Common myeloid progenitor, CD34-positive (primary cell): ENCODE measurements at regions not wholly inside any gene's neighbourhood (a gene's known extent, or its start where the extent isn't known, plus 50 kb on each side); places are given as distances from the start of the nearest gene placed in this dataset.
"Not testable (repeated sequence)": the region's sequence is repeated elsewhere in the genome, so short reads cannot be mapped to it uniquely, and the experiment has no call there.

ENCODE experiments used
- CTCF ChIA-PET: fragments of 350-600 bp; sonication (Branson Sonifier 250); formaldehyde crosslinking; loops from one replicate; lab custom pipeline; 2021; ENCODE audit warnings: antibody characterized with exemption; lab: Charles Lee
- POLR2A ChIA-PET: fragments of 350-600 bp; sonication (Branson Sonifier 250); formaldehyde crosslinking; loops from one replicate; lab custom pipeline; 2021; ENCODE audit warnings: antibody characterized with exemption; lab: Charles Lee
- DNase-seq, 3 donors: peaks; one replicate each; pipeline versions ENCODE4 v3.0.0 to v3.0.0-alpha.2; 2013
- H3K27ac ChIP-seq, 2 experiments: 1 replicate in 1 of 2; 2 replicates in 1 of 2; pipeline ENCODE4 v1.7.0; 2013; ENCODE audit warnings: inconsistent platforms in 2 of 2, low read length in 2 of 2, mild to moderate bottlenecking in 2 of 2, low read depth in 1 of 2, moderate library complexity in 1 of 2; ENCODE audit not compliant: severe bottlenecking in 2 of 2, insufficient read depth in 1 of 2, poor library complexity in 1 of 2
- H3K27me3 ChIP-seq, 5 experiments: replicated peaks in 2 of 5; 1 replicate in 3 of 5; 2 replicates in 2 of 5; pipeline versions ENCODE4 v1.6.1 to v1.7.0; 2013; ENCODE audit warnings: low read length in 4 of 5, mild to moderate bottlenecking in 2 of 5, moderate library complexity in 2 of 5, inconsistent platforms in 1 of 5; ENCODE audit not compliant: insufficient read depth in 5 of 5, control insufficient read depth in 4 of 5
- H3K36me3 ChIP-seq, 4 experiments: 1 replicate in 2 of 4; 2 replicates in 2 of 4; pipeline versions ENCODE4 v1.6.1 to v1.7.0; 2013; ENCODE audit warnings: low read length in 3 of 4, control low read depth in 1 of 4, mild to moderate bottlenecking in 1 of 4; ENCODE audit not compliant: control insufficient read depth in 4 of 4, insufficient read depth in 4 of 4
- H3K4me1 ChIP-seq, 4 experiments: 1 replicate in 3 of 4; 2 replicates in 1 of 4; pipeline versions ENCODE4 v1.6.1 to v1.7.1; 2013; ENCODE audit warnings: low read length in 3 of 4, mild to moderate bottlenecking in 3 of 4, control low read depth in 1 of 4, inconsistent platforms in 1 of 4, moderate library complexity in 1 of 4; ENCODE audit not compliant: control insufficient read depth in 4 of 4, insufficient read depth in 4 of 4; ENCODE audit errors: control extremely low read depth in 1 of 4
- H3K4me3 ChIP-seq, 7 experiments: 1 replicate in 4 of 7; 2 replicates in 3 of 7; pipeline versions ENCODE4 v1.5.1 to v1.7.0; 2013; ENCODE audit warnings: mild to moderate bottlenecking in 7 of 7, low read length in 6 of 7, moderate library complexity in 6 of 7, inconsistent platforms in 2 of 7, low read depth in 2 of 7, control low read depth in 1 of 7; ENCODE audit not compliant: insufficient read depth in 4 of 7, control insufficient read depth in 1 of 7; ENCODE audit errors: extremely low read depth in 1 of 7
- H3K9me3 ChIP-seq, 5 experiments: 1 replicate in 4 of 5; 2 replicates in 1 of 5; pipeline versions ENCODE4 v1.6.1 to v1.7.1; 2013; ENCODE audit warnings: low read length in 4 of 5, mild to moderate bottlenecking in 2 of 5, inconsistent platforms in 1 of 5, low read depth in 1 of 5, moderate library complexity in 1 of 5; ENCODE audit not compliant: control insufficient read depth in 4 of 5, insufficient read depth in 2 of 5; ENCODE audit errors: control extremely low read depth in 1 of 5
- WGBS: methylation state at CpG from one replicate; pipeline ENCODE4 v1.1.5; 2013; ENCODE audit not compliant: insufficient coverage; 5-methylcytosine and 5-hydroxymethylcytosine counted together

- H3K4me3 ChIP-seq, H3K27ac ChIP-seq, H3K36me3 ChIP-seq, H3K9me3 ChIP-seq, H3K4me1 ChIP-seq, H3K27me3 ChIP-seq, DNase-seq: not testable (repeated sequence)
- CTCF ChIA-PET, result interaction anchor here (0.7 to 1.1 kb wide), 2 partner anchors 18 to 43 kb away, joined by 3 read pairs; no protein-coding TSS in a partner anchor
- POLR2A ChIA-PET, result interaction anchor here (0.6 kb wide), 1 partner anchor 61 kb away, joined by 3 read pairs; no protein-coding TSS in a partner anchor
- WGBS, result no CpG with 5 or more reads among the region's 1 CpG
These were observed 92.9 kb downstream of the C9orf50 start for GRCh38 chr9:129527955-129528354.

GRCh38 chr9:129525656-129526196 is 95.2 kb downstream of the C9orf50 start:
- no peak for DNase-seq
- Histone ChIP-seq H3K9me3 (peaks cover 0 to 6% (median 4%) of the 10 kb centered on the region in 5 experiments), H3K36me3 (no peaks in the 10 kb centered on the region), H3K27ac (no peak overlapping the region), H3K4me1 (no peaks in the 10 kb centered on the region), H3K27me3 (no peaks in the 10 kb centered on the region), H3K4me3 (no peak overlapping the region)
- CTCF ChIA-PET, result interaction anchor here (1.3 kb wide), 1 partner anchor 80 kb away, joined by 3 read pairs; no protein-coding TSS in a partner anchor
- POLR2A ChIA-PET, result no interaction called here
- 100% methylated on average over 3 of the region's 3 CpGs for WGBS

- CTCF ChIA-PET, result no interaction called here
- 96% methylated on average over 14 of the region's 17 CpGs for WGBS
- DNase-seq, result no peak
- H3K4me1 ChIP-seq, result no peaks in the 10 kb centered on the region
- peaks cover 0 to 6% (median 4%) of the 10 kb centered on the region in 5 experiments for H3K9me3 ChIP-seq
- POLR2A ChIA-PET, result interaction anchor here (0.6 kb wide), 1 partner anchor 193 kb away, joined by 3 read pairs; no protein-coding TSS in a partner anchor
- no peak overlapping the region for H3K27ac ChIP-seq
- H3K27me3 ChIP-seq, result no peaks in the 10 kb centered on the region
- H3K36me3 ChIP-seq, result no peaks in the 10 kb centered on the region
- H3K4me3 ChIP-seq, result no peak overlapping the region
These were observed 96.2 kb downstream of the C9orf50 start for GRCh38 chr9:129524582-129525270.

GRCh38 chr9:129523943-129524581 is 96.8 kb downstream of the C9orf50 start:
- POLR2A ChIA-PET, result interaction anchor here (0.6 kb wide), 1 partner anchor 192 kb away, joined by 3 read pairs; no protein-coding TSS in a partner anchor
- Histone ChIP-seq H3K4me1 (no peaks in the 10 kb centered on the region), H3K36me3 (no peaks in the 10 kb centered on the region), H3K4me3 (no peak overlapping the region), H3K27me3 (no peaks in the 10 kb centered on the region), H3K9me3 (peaks cover 0 to 6% (median 4%) of the 10 kb centered on the region in 5 experiments), H3K27ac (no peak overlapping the region)
- no peak for DNase-seq
- 89% methylated on average over 7 of the region's 8 CpGs for WGBS
- CTCF ChIA-PET, result no interaction called here

- H3K27ac ChIP-seq, result no peak overlapping the region
- DNase-seq, result no peak
- CTCF ChIA-PET, result no interaction called here
- H3K9me3 ChIP-seq, result peaks cover 0 to 9% (median 5%) of the 10 kb centered on the region in 5 experiments
- no peaks in the 10 kb centered on the region for H3K36me3 ChIP-seq
- H3K4me3 ChIP-seq, result no peak overlapping the region
- H3K27me3 ChIP-seq, result no peaks in the 10 kb centered on the region
- H3K4me1 ChIP-seq, result no peaks in the 10 kb centered on the region
- 36% methylated on average over 4 of the region's 7 CpGs for WGBS
- POLR2A ChIA-PET, result no interaction called here
These were observed 98.5 kb downstream of the C9orf50 start for GRCh38 chr9:129522351-129522750.

- H3K4me1 ChIP-seq, result no peaks in the 10 kb centered on the region
- no CpG with 5 or more reads among the region's 3 CpGs for WGBS
- H3K4me3 ChIP-seq, result no peak overlapping the region
- no peaks in the 10 kb centered on the region for H3K27me3 ChIP-seq
- DNase-seq, result no peak
- no peaks in the 10 kb centered on the region for H3K36me3 ChIP-seq
- H3K27ac ChIP-seq, result no peak overlapping the region
- ChIA-PET POLR2A (no interaction called here), CTCF (interaction anchor here (0.6 to 0.8 kb wide), 2 partner anchors 9 to 152 kb away, joined by 3 read pairs; no protein-coding TSS in a partner anchor)
- H3K9me3 ChIP-seq, result peaks cover 0 to 16% (median 9%) of the 10 kb centered on the region in 5 experiments
These were observed 100.8 kb downstream of the C9orf50 start for GRCh38 chr9:129520082-129520481.

- H3K4me3 ChIP-seq, result no peak overlapping the region
- no peak for DNase-seq
- no peaks in the 10 kb centered on the region for H3K27me3 ChIP-seq
- ChIA-PET POLR2A (no interaction called here), CTCF (no interaction called here)
- peaks cover 0 to 36% (median 25%) of the 10 kb centered on the region in 5 experiments for H3K9me3 ChIP-seq
- H3K27ac ChIP-seq, result no peak overlapping the region
- H3K4me1 ChIP-seq, result no peaks in the 10 kb centered on the region
- H3K36me3 ChIP-seq, result no peaks in the 10 kb centered on the region
These were observed 102.8 kb downstream of the C9orf50 start for GRCh38 chr9:129518074-129518473.
